Embryonic facial prominence (tissue), 1 donor: ENCODE measurements at regions not wholly inside any gene's neighbourhood (a gene's known extent, or its start where the extent isn't known, plus 50 kb on each side); places are given as distances from the start of the nearest gene placed in this dataset.

Source experiments
- DNase-seq: peaks from one replicate; pipeline ENCODE4 v3.0.0-alpha.2; 2016; ENCODE audit errors: extremely low spot score

GRCh38 chr22:27635852-27636251 lies 165.7 kb downstream of the MN1 start:
- no peak for DNase-seq

- DNase-seq = no peak
Measured at GRCh38 chr22:27636716-27637508, 164.6 kb downstream of the MN1 start.

GRCh38 chr22:27637604-27638003 lies 164.0 kb downstream of the MN1 start:
- no peak for DNase-seq

- DNase-seq = no peak
Measured at GRCh38 chr22:27638329-27639233, 163.0 kb downstream of the MN1 start.

- peak; percentile 30 for DNase-seq
Measured at GRCh38 chr22:27639248-27640086, 162.1 kb downstream of the MN1 start.

GRCh38 chr22:27641049-27641795 lies 160.3 kb downstream of the MN1 start:
- no peak for DNase-seq

GRCh38 chr22:27642104-27642800 lies 159.3 kb downstream of the MN1 start:
- DNase-seq = no peak

GRCh38 chr22:27643907-27644306 lies 157.6 kb downstream of the MN1 start:
- no peak for DNase-seq

GRCh38 chr22:27644566-27644965 lies 157.0 kb downstream of the MN1 start:
- DNase-seq = no peak

- no peak for DNase-seq
Measured at GRCh38 chr22:27647540-27647939, 154.0 kb downstream of the MN1 start.

GRCh38 chr22:27648074-27648473 lies 153.5 kb downstream of the MN1 start:
- DNase-seq = no peak

GRCh38 chr22:27648853-27649252 lies 152.7 kb downstream of the MN1 start:
- no peak for DNase-seq

- no peak for DNase-seq
Measured at GRCh38 chr22:27650572-27650971, 151.0 kb downstream of the MN1 start.

- DNase-seq = no peak
Measured at GRCh38 chr22:27650985-27651384, 150.6 kb downstream of the MN1 start.

- no peak for DNase-seq
Measured at GRCh38 chr22:27651486-27651885, 150.1 kb downstream of the MN1 start.

GRCh38 chr22:27654546-27655445 lies 146.8 kb downstream of the MN1 start:
- no peak for DNase-seq

GRCh38 chr22:27655582-27656185 lies 145.9 kb downstream of the MN1 start:
- no peak for DNase-seq

- DNase-seq = no peak
Measured at GRCh38 chr22:27656970-27657369, 144.6 kb downstream of the MN1 start.

- no peak for DNase-seq
Measured at GRCh38 chr22:27660306-27660705, 141.2 kb downstream of the MN1 start.
